ENCODE measurements at regions not wholly inside any gene's neighbourhood (a gene's known extent, or its start where the extent isn't known, plus 50 kb on each side); places are given as distances from the start of the nearest gene placed in this dataset.

- H3K27me3 ChIP-seq (ENCODE audit: insufficient read depth, low read length, poor library complexity, severe bottlenecking), result no peaks in the 10 kb centered on the region
- no peaks in the 10 kb centered on the region for H3K36me3 ChIP-seq (ENCODE audit: insufficient read depth, low read length)
- H3F3A ChIP-seq (ENCODE audit: low read depth), result no peaks in the 10 kb centered on the region
- TF ChIP-seq EZH2phosphoT487 (IDR thresholded peaks at IDR 0.05; ENCODE audit: borderline replicate concordance), result no peak
- TF ChIP-seq, protein P1, sequence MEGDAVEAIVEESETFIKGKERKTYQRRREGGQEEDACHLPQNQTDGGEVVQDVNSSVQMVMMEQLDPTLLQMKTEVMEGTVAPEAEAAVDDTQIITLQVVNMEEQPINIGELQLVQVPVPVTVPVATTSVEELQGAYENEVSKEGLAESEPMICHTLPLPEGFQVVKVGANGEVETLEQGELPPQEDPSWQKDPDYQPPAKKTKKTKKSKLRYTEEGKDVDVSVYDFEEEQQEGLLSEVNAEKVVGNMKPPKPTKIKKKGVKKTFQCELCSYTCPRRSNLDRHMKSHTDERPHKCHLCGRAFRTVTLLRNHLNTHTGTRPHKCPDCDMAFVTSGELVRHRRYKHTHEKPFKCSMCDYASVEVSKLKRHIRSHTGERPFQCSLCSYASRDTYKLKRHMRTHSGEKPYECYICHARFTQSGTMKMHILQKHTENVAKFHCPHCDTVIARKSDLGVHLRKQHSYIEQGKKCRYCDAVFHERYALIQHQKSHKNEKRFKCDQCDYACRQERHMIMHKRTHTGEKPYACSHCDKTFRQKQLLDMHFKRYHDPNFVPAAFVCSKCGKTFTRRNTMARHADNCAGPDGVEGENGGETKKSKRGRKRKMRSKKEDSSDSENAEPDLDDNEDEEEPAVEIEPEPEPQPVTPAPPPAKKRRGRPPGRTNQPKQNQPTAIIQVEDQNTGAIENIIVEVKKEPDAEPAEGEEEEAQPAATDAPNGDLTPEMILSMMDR (conservative IDR thresholded peaks at IDR 0.05; ENCODE audit: low read length), result no peak
- H2AFZ ChIP-seq (ENCODE audit: low read length), result no peak overlapping the region
- no peak overlapping the region for H3K9ac ChIP-seq (ENCODE audit: low read depth, low read length, poor library complexity, severe bottlenecking)
- no peaks in the 10 kb centered on the region for H3K9me3 ChIP-seq (ENCODE audit: insufficient read depth, low read depth, low read length)
- H3K4me1 ChIP-seq (ENCODE audit: insufficient read depth, low read length, poor library complexity, severe bottlenecking), result no peaks in the 10 kb centered on the region
- no peaks in the 10 kb centered on the region for H4K20me1 ChIP-seq (ENCODE audit: insufficient read depth, low read length, poor library complexity, severe bottlenecking)
- H3K9me2 ChIP-seq (replicated peaks; ENCODE audit: low read depth, low read length), result no peaks in the 10 kb centered on the region
- H3K79me2 ChIP-seq (ENCODE audit: insufficient read depth, low read length), result no peaks in the 10 kb centered on the region
- no peak overlapping the region for H3K4me2 ChIP-seq (ENCODE audit: low read depth, low read length, poor library complexity, severe bottlenecking)
- no peak overlapping the region for H3K4me3 ChIP-seq (ENCODE audit: low read length, poor library complexity, severe bottlenecking)
Observed at GRCh38 chr4:19774690-19775256, 476.9 kb upstream of the SLIT2 start.

- Histone ChIP-seq H3K4me1 (ENCODE audit: insufficient read depth, low read length, poor library complexity, severe bottlenecking) (no peaks in the 10 kb centered on the region), H4K20me1 (ENCODE audit: insufficient read depth, low read length, poor library complexity, severe bottlenecking) (no peaks in the 10 kb centered on the region), H3K9me3 (ENCODE audit: insufficient read depth, low read depth, low read length) (no peaks in the 10 kb centered on the region), H3F3A (ENCODE audit: low read depth) (no peaks in the 10 kb centered on the region), H3K27me3 (ENCODE audit: insufficient read depth, low read length, poor library complexity, severe bottlenecking) (no peaks in the 10 kb centered on the region), H3K9me2 (replicated peaks; ENCODE audit: low read depth, low read length) (no peaks in the 10 kb centered on the region), H3K9ac (ENCODE audit: low read depth, low read length, poor library complexity, severe bottlenecking) (no peak overlapping the region), H3K36me3 (ENCODE audit: insufficient read depth, low read length) (no peaks in the 10 kb centered on the region), H3K4me2 (ENCODE audit: low read depth, low read length, poor library complexity, severe bottlenecking) (no peak overlapping the region), H3K4me3 (ENCODE audit: low read length, poor library complexity, severe bottlenecking) (no peak overlapping the region), H2AFZ (ENCODE audit: low read length) (no peak overlapping the region), H3K79me2 (ENCODE audit: insufficient read depth, low read length) (no peaks in the 10 kb centered on the region)
- TF ChIP-seq, protein P1 (conservative IDR thresholded peaks at IDR 0.05; ENCODE audit: low read length), result no peak
- TF ChIP-seq EZH2phosphoT487 (IDR thresholded peaks at IDR 0.05; ENCODE audit: borderline replicate concordance), result no peak
Observed at GRCh38 chr4:19772581-19772980, 479.1 kb upstream of the SLIT2 start.

DNA sequence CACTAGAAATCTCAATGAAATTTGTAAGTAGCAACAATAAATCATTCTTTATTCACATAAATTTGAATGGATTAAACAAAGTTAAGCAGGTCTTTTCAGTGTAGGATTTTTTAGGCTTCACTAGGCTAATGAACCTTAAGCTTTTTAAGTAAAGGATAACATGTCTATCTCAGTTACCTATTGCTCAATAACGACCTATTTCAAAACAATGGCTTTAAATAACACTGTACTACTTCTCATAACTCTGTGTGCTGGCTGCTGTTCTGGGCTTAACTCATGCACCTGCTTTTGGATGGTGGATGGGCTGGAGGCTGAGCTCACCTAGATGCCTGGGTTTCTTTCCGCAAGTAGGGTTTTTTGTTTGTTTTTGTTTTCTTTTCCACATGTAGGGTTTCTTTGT lies 495.0 kb upstream of the SLIT2 start:
- Histone ChIP-seq H3K27me3 (ENCODE audit: insufficient read depth, low read length, poor library complexity, severe bottlenecking) (no peaks in the 10 kb centered on the region), H3K9me3 (ENCODE audit: insufficient read depth, low read depth, low read length) (no peaks in the 10 kb centered on the region), H3K4me1 (ENCODE audit: insufficient read depth, low read length, poor library complexity, severe bottlenecking) (no peaks in the 10 kb centered on the region), H3K9me2 (replicated peaks; ENCODE audit: low read depth, low read length) (no peaks in the 10 kb centered on the region), H3K36me3 (ENCODE audit: insufficient read depth, low read length) (no peaks in the 10 kb centered on the region), H3K9ac (ENCODE audit: low read depth, low read length, poor library complexity, severe bottlenecking) (no peak overlapping the region), H4K20me1 (ENCODE audit: insufficient read depth, low read length, poor library complexity, severe bottlenecking) (no peaks in the 10 kb centered on the region), H3K79me2 (ENCODE audit: insufficient read depth, low read length) (no peaks in the 10 kb centered on the region), H3K4me2 (ENCODE audit: low read depth, low read length, poor library complexity, severe bottlenecking) (no peak overlapping the region), H3K4me3 (ENCODE audit: low read length, poor library complexity, severe bottlenecking) (no peak overlapping the region), H2AFZ (ENCODE audit: low read length) (no peak overlapping the region), H3F3A (ENCODE audit: low read depth) (no peaks in the 10 kb centered on the region)
- TF ChIP-seq, protein P1 (conservative IDR thresholded peaks at IDR 0.05; ENCODE audit: low read length), result no peak
- TF ChIP-seq EZH2phosphoT487 (IDR thresholded peaks at IDR 0.05; ENCODE audit: borderline replicate concordance), result no peak

Measured in Loucy (cell line).